Suprapubic skin (tissue), 4 donors: ENCODE measurements at regions not wholly inside any gene's neighbourhood (a gene's known extent, or its start where the extent isn't known, plus 50 kb on each side); places are given as distances from the start of the nearest gene placed in this dataset.

Source experiments
- DNase-seq, 2 donors: peaks; one replicate each; pipeline ENCODE4 v3.0.0-alpha.2; 2019; ENCODE audit warnings: low spot score in 2 of 2
- H3K27ac ChIP-seq: fragments of 200-600 bp; sonication (generic); one replicate; pipeline ENCODE4 v1.5.1; 2019
- H3K27me3 ChIP-seq: fragments of 200-600 bp; sonication (generic); one replicate; pipeline ENCODE4 v1.5.1; 2019
- H3K36me3 ChIP-seq: fragments of 200-600 bp; sonication (generic); one replicate; pipeline ENCODE4 v1.5.1; 2019
- H3K4me1 ChIP-seq: fragments of 200-600 bp; sonication (generic); one replicate; pipeline ENCODE4 v1.5.1; 2019
- H3K4me3 ChIP-seq: fragments of 200-600 bp; sonication (generic); one replicate; pipeline ENCODE4 v1.5.1; 2019; ENCODE audit warnings: mild to moderate bottlenecking
- H3K9me3 ChIP-seq: fragments of 200-600 bp; sonication (generic); one replicate; pipeline ENCODE4 v1.5.1; 2019
- CTCF ChIP-seq, 2 donors: fragments of 200-600 bp in 1 of 2; fragments of 450-650 bp in 1 of 2; sonication (generic) in 1 of 2; IDR thresholded peaks; one replicate each; pipeline ENCODE4 v1.5.1; 2016 to 2019; ENCODE audit warnings: antibody characterized with exemption in 2 of 2, mild to moderate bottlenecking in 1 of 2, moderate library complexity in 1 of 2
- EP300 ChIP-seq: sonication (generic); formaldehyde crosslinking; IDR thresholded peaks from one replicate; pipeline ENCODE4 v1.6.1; 2017; ENCODE audit warnings: antibody characterized with exemption
- POLR2A ChIP-seq, 2 donors: fragments of 450-650 bp; IDR thresholded peaks; one replicate each; pipeline ENCODE4 v1.6.1; 2017; ENCODE audit warnings: antibody characterized with exemption in 2 of 2, mild to moderate bottlenecking in 2 of 2, moderate library complexity in 2 of 2
- POLR2AphosphoS5 ChIP-seq, 3 donors: sonication (generic); formaldehyde crosslinking; IDR thresholded peaks; one replicate each; pipeline ENCODE4 v1.6.1; 2017; ENCODE audit warnings: antibody characterized with exemption in 3 of 3
- WGBS: methylation state at CpG from one replicate; pipeline ENCODE4 v1.1.5; 2018; 5-methylcytosine and 5-hydroxymethylcytosine counted together

- H3K4me1 ChIP-seq, result no peaks in the 10 kb centered on the region
- no peak overlapping the region for H3K4me3 ChIP-seq
- 98% methylated on average over 2 of the region's 2 CpGs for WGBS
- no peak for DNase-seq
- no peaks in the 10 kb centered on the region for H3K27me3 ChIP-seq
- H3K36me3 ChIP-seq, result no peaks in the 10 kb centered on the region
- no peak overlapping the region for H3K27ac ChIP-seq
- TF ChIP-seq POLR2A (IDR thresholded peaks at IDR 0.05) (no peak), POLR2AphosphoS5 (IDR thresholded peaks at IDR 0.05) (no peak), CTCF (IDR thresholded peaks at IDR 0.05) (no peak), EP300 (no peak)
- no peaks in the 10 kb centered on the region for H3K9me3 ChIP-seq
Observed at GRCh38 chr3:164196477-164196876, 881.8 kb downstream of the SI start.

GRCh38 chr3:164194842-164195241 is 883.5 kb downstream of the SI start:
- Histone ChIP-seq H3K4me3 (no peak overlapping the region), H3K4me1 (no peaks in the 10 kb centered on the region), H3K27ac (no peak overlapping the region), H3K27me3 (no peaks in the 10 kb centered on the region), H3K36me3 (no peaks in the 10 kb centered on the region), H3K9me3 (no peaks in the 10 kb centered on the region)
- DNase-seq, result no peak
- TF ChIP-seq POLR2AphosphoS5 (IDR thresholded peaks at IDR 0.05) (no peak), CTCF (IDR thresholded peaks at IDR 0.05) (no peak), EP300 (no peak), POLR2A (IDR thresholded peaks at IDR 0.05) (no peak)
- WGBS, result 75% methylated on average over 2 of the region's 2 CpGs

- Histone ChIP-seq H3K9me3 (no peaks in the 10 kb centered on the region), H3K27ac (no peak overlapping the region), H3K36me3 (no peaks in the 10 kb centered on the region), H3K4me1 (no peaks in the 10 kb centered on the region), H3K4me3 (no peak overlapping the region), H3K27me3 (no peaks in the 10 kb centered on the region)
- DNase-seq, result no peak
- WGBS, result 58% methylated on average over 4 of the region's 4 CpGs
- TF ChIP-seq CTCF (IDR thresholded peaks at IDR 0.05) (no peak), POLR2AphosphoS5 (IDR thresholded peaks at IDR 0.05) (no peak), POLR2A (IDR thresholded peaks at IDR 0.05) (no peak), EP300 (no peak)
Observed at GRCh38 chr3:164192974-164193373, 885.3 kb downstream of the SI start.

DNA sequence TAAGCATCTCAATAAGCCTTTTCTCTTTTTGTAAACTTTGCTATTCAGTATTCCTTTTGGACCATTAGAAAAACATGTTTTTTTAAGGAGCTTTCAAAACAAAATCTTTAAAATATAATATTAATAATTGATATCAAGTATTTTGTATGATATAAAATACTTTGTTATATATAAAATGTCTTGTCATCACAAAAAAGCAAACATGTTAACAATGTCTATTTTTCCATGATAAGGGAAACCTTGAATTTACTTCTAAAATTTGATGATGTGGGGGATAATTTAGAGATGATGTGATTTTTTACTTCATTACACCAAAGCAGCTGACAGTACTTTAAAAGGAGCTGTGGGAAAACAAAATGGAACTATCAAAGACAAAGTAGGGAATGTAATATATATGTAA is 887.7 kb downstream of the SI start:
- Histone ChIP-seq H3K27me3 (no peaks in the 10 kb centered on the region), H3K4me1 (no peaks in the 10 kb centered on the region), H3K4me3 (no peak overlapping the region), H3K27ac (no peak overlapping the region), H3K9me3 (no peaks in the 10 kb centered on the region), H3K36me3 (no peaks in the 10 kb centered on the region)
- no peak for DNase-seq
- no peak for TF ChIP-seq POLR2AphosphoS5 (IDR thresholded peaks at IDR 0.05)
- TF ChIP-seq EP300, result no peak
- TF ChIP-seq POLR2A (IDR thresholded peaks at IDR 0.05), result no peak
- no peak for TF ChIP-seq CTCF (IDR thresholded peaks at IDR 0.05)

GRCh38 chr3:164186095-164186494 is 892.2 kb downstream of the SI start:
- TF ChIP-seq CTCF (IDR thresholded peaks at IDR 0.05), result no peak
- no peak for TF ChIP-seq POLR2A (IDR thresholded peaks at IDR 0.05)
- TF ChIP-seq EP300, result no peak
- TF ChIP-seq POLR2AphosphoS5 (IDR thresholded peaks at IDR 0.05), result no peak
- Histone ChIP-seq H3K4me1 (no peaks in the 10 kb centered on the region), H3K36me3 (no peaks in the 10 kb centered on the region), H3K27ac (no peak overlapping the region), H3K4me3 (no peak overlapping the region), H3K9me3 (no peaks in the 10 kb centered on the region), H3K27me3 (no peaks in the 10 kb centered on the region)
- WGBS, result 90% methylated on average over 3 of the region's 3 CpGs
- DNase-seq, result no peak
